Stimulated activated CD4-positive, alpha-beta T cell treated with anti-CD3 and anti-CD28 coated beads, Interleukin-1b, Interleukin-23, amount 100 ng/mL, for 24 hours (primary cell): ENCODE measurements at regions not wholly inside any gene's neighbourhood (a gene's known extent, or its start where the extent isn't known, plus 50 kb on each side); places are given as distances from the start of the nearest gene placed in this dataset.

ENCODE experiments used
- DNase-seq, 4 experiments: peaks; one replicate each; pipeline ENCODE4 v3.0.0-alpha.2; 2020; ENCODE audit warnings: low read depth in 4 of 4, low spot score in 1 of 4

GRCh38 chr1:5543235-5543634 is 449.0 kb downstream of the NPHP4 start:
- no peak for DNase-seq

DNA sequence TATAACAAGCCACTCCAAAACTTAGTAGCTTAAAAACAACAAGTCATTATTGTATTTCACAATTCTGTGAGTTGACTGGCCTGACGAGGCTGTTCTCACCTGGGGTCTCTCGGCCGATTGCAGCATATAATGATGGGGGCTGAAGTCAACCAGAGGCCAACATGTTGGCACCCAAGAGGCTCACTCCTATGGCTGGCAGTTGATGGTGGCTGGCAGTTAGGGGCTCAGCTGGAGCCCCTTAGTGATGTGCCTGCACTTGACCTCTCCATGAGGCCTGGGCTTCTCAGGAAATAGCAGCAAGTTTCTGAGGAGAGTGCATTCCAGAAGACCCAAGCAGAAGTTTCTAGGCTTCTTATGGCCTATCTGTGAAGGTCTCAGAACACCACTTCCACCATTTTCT is 459.4 kb downstream of the NPHP4 start:
- no peak for DNase-seq

DNA sequence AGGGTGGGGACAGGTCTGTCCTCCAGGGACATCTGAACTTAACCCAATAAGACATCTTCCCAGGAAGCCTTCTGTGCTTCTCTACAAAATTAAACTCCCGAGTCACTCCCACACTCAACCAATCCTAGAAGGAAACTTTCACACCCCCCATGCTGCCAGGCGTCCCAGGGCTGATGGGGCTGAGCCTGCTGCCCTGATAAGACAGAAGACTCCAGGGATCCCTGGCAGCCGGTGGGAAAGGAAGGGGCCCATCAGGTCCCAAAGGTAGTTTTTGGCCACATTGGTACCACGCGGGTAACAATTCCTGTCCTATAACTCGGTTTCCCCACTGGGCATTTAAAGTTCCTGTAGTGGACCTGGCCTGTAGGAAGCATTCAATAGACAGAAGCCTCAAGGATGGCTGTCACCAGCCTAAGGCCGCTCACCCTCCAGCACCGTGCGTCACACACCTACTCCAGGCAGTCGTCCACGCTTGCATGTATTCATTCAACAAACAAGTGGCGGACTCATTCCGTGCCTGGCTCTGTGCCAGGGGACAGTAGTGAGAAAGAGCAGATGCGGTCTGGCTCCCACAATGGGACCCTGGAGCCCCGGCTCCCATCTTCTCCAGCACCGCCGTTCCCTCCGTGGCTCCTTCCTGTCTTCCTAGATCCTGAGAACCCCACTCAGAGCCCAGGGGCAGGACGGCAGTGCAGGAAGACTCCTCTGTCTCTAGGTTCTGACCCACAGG is 465.2 kb downstream of the NPHP4 start:
- no peak for DNase-seq

GRCh38 chr1:5526385-5526750 is 465.9 kb downstream of the NPHP4 start:
- no peak for DNase-seq

DNA sequence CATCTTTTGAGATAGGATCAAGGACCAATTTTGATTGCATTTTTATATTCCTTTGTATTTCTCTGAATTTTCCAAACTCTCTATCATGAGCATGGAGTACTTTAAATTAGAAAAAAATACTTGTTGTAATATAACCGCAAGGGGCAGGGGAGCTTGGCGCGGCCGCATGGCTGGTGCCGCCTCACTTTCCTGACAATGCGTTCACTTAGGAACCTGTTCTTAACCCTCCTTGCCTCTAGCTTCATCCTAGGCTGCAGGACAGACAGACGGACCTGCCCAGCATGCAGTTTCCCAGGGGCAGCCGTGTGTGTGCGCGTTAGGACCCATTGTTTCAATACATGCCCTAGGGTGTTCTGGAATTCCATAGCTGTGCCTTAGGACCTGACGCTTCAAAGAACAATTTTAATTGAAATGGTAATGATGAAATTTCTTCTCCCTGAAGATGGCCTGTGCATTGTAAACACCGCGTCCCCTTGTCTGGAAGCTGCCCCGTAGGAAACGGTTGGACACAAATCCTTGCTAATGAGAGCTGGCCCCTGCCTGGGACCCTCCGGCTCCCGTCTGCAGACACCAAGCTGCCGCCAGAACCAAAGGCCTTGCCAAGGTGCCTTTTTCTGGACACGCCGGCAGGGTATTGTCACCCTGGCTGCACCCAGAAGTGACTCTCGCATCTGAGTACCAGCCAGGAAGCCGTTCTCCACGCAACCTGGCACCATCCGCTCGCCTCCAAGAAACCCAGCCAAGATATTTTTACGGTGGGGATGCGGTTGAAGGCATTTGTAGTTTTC is 466.4 kb downstream of the NPHP4 start:
- DNase-seq: no peak

GRCh38 chr1:5522531-5523145 is 469.6 kb downstream of the NPHP4 start:
- no peak for DNase-seq

DNA sequence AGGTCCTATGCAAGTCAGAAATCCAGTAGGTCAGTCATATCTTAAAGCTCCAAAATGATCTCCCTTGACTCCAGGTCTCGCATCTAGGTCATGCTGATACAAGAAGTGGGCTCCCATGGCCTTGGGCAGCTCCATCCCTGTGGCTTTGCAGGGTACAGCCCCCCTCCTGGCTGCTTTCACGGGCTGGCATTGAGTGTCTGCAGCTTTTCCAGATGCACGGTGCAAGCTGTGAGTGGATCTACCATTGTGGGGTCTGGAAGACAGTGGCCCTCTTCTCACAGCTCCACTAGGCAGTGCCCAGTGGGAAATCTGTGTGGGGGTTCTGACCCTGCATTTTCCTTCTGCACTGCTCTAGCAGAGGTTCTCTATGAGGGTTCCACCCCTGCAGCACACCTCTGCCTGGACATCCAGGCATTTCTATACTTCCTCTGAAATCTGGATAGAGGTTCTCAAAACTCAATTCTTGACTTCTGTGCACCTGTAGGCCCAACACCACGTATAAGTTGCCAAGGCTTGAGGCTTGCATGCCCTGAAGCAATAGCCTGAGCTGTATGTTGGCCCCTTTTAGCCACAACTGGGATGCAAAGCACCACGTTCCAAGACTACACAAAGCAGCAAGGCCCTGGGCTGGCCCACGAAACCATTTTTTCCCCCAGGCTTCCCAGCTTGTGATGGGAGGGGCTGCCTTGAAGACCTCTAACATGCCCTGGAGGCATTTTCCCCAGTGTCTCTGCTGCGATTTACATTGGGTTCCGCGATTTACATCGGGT is 472.7 kb downstream of the NPHP4 start:
- DNase-seq: no peak

GRCh38 chr1:5516756-5517155 is 475.5 kb downstream of the NPHP4 start:
- no peak for DNase-seq

GRCh38 chr1:5515501-5515900 is 476.7 kb downstream of the NPHP4 start:
- no peak for DNase-seq

DNA sequence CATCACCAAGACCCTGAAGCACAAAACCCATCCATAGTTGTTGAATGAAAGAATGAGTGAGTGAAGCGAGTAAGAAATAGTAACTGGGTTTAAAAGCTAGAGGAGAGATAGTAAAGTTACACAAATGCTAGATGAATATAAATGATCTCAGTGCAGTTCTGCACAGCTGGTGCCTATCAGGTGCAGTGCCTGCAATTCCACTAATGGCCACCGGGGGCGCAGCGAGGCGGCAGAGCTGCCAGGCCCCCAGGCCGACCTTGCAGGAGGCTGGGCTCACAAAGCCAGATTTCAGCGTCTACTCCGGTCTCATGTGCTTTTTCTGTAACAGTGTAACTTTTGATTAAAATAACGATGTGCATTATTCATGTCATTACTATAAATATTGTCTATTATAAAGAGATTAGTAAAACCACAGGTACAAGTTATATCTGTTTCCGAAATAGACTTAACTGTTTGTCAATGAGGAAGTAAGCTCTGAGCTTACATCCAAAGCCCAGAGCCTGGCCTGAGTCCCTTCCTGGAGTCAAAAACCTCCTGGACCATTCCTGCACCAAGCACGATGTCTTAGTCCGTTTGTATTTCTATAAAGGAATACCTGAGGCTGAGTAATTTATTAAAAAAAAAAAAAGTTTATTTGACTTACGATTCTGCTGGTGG is 477.6 kb downstream of the NPHP4 start:
- DNase-seq: peak; percentile 34 to 60 (median 58)

GRCh38 chr1:5513846-5514526 is 478.2 kb downstream of the NPHP4 start:
- no peak for DNase-seq

- no peak for DNase-seq
These were observed 479.0 kb downstream of the NPHP4 start for GRCh38 chr1:5513179-5513578.

- DNase-seq: no peak
These were observed 480.7 kb downstream of the NPHP4 start for GRCh38 chr1:5511381-5512097.

- DNase-seq: peak; percentile 47 to 71 (median 57)
These were observed 482.4 kb downstream of the NPHP4 start for GRCh38 chr1:5509664-5510452.

DNA sequence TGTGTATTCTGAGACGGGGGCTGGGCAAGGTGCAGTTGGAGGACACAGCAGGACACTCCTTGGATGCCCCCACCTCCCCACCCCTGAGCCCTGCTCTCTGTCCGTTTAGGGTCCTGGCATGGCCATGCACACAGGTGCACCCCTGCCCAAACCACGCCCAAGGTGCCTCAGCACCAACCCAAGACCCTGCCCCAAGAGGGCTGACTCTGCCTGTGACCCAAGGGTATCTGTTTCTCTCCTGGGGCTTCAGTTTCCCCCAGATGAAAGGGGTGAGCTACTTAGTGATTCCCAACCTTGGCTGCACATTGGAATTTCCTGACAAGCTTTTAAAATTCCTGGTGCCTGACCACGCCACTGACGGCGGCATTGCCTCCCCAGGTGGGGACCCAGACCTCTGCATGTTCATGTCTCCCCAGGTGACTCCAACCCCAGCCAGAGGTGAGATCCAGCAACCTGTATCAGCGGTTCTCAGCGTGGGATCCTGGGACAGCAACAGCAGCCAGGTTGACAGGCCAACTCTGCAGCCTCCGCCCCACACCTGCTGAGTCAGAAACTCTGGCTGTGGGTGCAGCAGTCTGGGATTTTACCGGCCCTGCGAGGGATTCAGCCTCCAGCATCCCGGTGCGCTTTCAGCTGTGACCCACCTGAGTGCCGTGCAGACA is 483.4 kb downstream of the NPHP4 start:
- no peak for DNase-seq

GRCh38 chr1:5507340-5507739 is 484.9 kb downstream of the NPHP4 start:
- no peak for DNase-seq

DNA sequence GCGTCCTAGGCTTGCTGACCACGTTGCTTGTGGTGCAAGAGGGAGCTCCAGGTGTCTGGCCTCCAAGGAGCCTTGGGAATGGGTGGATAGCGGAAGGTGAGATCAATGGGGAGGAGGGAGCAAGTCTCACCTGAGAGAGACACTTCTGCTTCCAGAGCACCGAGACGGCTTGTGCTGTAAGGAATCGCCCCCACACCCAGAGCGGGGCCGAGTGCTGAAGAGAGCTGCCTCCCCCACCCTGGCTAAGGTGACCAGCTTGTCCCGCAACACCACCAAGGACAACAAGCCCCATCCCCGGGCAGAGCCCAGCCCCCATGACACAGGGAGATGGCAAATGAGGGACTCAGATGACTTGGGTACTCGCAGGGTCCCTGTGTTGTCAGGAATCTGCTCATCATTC is 485.6 kb downstream of the NPHP4 start:
- DNase-seq: no peak

DNA sequence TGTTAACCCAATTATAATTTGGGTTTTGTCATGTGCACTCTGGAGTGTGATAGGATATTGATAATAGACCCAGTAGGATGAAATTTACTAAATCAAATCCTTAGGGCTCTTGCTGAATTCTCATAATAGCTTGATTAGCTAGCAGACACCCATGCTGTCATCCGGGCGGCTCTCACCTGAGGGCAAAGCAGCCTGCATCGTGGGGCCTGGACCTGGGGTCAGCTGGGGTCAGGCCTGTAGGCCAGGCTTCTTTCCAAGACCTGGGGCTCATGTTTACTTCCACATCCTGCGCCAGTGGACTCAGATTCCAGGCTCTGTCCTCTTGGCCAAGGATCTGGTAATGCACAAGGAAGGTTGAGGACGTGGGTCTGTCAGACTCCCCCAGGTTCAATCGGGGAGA is 486.3 kb downstream of the NPHP4 start:
- DNase-seq: no peak

DNA sequence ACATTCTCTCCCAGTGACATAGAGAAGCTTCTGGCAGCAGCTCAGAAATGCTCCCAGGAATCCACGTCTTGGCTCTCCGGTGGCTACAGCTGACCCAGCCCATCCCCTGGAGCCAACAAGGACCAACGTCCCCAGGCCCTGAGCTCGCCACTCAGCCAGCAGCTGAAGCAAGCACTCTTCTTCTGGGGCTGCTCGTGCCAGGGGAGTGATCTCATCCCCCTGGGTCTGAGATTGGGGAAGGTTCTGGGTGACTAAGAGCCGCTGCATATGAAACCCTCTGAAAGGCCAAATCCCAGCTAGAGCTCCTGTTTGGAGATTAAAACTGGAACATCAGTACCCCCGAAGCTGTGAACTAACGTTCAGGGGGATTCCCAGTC is 487.9 kb downstream of the NPHP4 start:
- DNase-seq: no peak
